ENCODE measurements at regions not wholly inside any gene's neighbourhood (a gene's known extent, or its start where the extent isn't known, plus 50 kb on each side); places are given as distances from the start of the nearest gene placed in this dataset.

DNA sequence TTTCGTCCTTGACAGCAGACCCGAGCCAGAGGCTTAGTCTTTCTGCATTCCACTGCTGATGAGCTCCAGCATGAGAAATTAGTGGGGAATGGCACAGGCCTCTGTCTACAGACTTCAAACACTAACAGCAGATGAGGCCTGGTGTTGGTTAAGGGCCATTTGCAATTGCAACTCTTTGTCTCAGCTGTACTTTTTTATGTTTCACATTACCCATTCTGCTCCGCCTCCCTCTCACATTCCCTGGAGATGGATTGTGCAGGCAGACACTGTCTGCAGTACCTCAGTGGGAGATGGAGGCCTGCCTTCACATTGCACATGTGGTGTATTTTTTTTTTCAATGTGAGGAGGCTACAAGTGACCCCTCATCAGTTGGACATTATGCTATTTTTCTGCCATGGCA, 370.2 kb downstream of the DUSP10 start:
- no peaks in the 10 kb centered on the region for H3K27me3 ChIP-seq
- no peaks in the 10 kb centered on the region for H3K4me1 ChIP-seq
- TF ChIP-seq, protein P1, sequence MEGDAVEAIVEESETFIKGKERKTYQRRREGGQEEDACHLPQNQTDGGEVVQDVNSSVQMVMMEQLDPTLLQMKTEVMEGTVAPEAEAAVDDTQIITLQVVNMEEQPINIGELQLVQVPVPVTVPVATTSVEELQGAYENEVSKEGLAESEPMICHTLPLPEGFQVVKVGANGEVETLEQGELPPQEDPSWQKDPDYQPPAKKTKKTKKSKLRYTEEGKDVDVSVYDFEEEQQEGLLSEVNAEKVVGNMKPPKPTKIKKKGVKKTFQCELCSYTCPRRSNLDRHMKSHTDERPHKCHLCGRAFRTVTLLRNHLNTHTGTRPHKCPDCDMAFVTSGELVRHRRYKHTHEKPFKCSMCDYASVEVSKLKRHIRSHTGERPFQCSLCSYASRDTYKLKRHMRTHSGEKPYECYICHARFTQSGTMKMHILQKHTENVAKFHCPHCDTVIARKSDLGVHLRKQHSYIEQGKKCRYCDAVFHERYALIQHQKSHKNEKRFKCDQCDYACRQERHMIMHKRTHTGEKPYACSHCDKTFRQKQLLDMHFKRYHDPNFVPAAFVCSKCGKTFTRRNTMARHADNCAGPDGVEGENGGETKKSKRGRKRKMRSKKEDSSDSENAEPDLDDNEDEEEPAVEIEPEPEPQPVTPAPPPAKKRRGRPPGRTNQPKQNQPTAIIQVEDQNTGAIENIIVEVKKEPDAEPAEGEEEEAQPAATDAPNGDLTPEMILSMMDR (IDR thresholded peaks at IDR 0.05), result no peak
- WGBS, 2 donors, result 48 to 50% methylated on average over 3 of the region's 3 CpGs
- DNase-seq (no peak), FAIRE-seq (no peak), ATAC-seq (no peak)
- intact Hi-C loops (cut with DNase I), result no loop called here
- no peaks in the 10 kb centered on the region for H3K36me3 ChIP-seq
- no peaks in the 10 kb centered on the region for H3K9me3 ChIP-seq
- H3K4me3 ChIP-seq, result no peak overlapping the region
- H3K27ac ChIP-seq, result no peak overlapping the region

DNA sequence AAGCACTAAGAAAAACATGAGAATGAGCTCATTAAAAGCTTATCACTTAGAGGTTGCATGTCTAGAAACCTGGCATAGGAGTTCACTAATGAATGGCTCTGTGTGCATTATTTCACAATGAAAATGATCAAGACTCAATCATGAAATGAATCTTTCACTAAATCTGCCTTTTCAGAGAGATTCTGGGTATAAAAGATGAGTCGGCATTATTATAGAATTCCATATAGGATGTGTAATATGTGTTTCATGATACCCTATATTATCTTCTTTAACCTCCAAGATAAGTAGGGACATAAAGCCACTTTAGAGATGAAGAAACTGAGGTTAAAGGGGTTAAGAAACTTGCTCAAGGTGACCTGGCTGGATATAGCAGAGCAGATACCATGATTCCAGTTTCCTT, 368.1 kb downstream of the DUSP10 start:
- Histone ChIP-seq H3K27ac (no peak overlapping the region), H3K9me3 (no peaks in the 10 kb centered on the region), H3K36me3 (no peaks in the 10 kb centered on the region), H3K27me3 (no peaks in the 10 kb centered on the region), H3K4me3 (no peak overlapping the region), H3K4me1 (no peaks in the 10 kb centered on the region)
- TF ChIP-seq, protein P1 (IDR thresholded peaks at IDR 0.05), result no peak
- ATAC-seq (no peak), DNase-seq (no peak), FAIRE-seq (no peak)
- WGBS, 2 donors, result 70 to 84% methylated on average over 1 of the region's 1 CpG
- intact Hi-C loops (cut with DNase I), result no loop called here

DNA sequence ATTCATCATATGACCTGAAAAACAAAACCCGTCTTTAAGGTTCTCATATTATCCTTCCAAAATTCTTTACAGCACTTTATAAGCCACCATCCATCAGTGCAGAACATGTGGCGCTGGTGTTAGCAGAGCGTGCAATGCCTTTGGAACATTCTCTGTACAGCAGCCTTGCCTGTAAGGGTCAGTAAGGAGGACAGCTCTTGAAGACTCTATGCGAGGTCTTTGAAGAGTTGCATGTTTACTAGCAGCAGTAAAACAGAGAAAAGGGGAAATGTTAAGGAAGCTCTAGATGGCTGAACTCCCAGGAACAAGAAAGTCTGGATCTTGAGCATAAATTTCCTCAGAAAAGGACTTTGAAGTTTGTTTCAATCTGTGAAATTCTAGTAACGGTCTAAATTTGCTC, 365.6 kb downstream of the DUSP10 start:
- TF ChIP-seq, protein P1 (IDR thresholded peaks at IDR 0.05), result no peak
- DNase-seq (no peak), FAIRE-seq (no peak), ATAC-seq (no peak)
- Histone ChIP-seq H3K9me3 (no peaks in the 10 kb centered on the region), H3K27me3 (no peaks in the 10 kb centered on the region), H3K27ac (no peak overlapping the region), H3K36me3 (no peaks in the 10 kb centered on the region), H3K4me3 (no peak overlapping the region), H3K4me1 (no peaks in the 10 kb centered on the region)
- 66 to 67% methylated on average over 5 of the region's 5 CpGs for WGBS, 2 donors
- intact Hi-C loops (cut with DNase I), result no loop called here

DNA sequence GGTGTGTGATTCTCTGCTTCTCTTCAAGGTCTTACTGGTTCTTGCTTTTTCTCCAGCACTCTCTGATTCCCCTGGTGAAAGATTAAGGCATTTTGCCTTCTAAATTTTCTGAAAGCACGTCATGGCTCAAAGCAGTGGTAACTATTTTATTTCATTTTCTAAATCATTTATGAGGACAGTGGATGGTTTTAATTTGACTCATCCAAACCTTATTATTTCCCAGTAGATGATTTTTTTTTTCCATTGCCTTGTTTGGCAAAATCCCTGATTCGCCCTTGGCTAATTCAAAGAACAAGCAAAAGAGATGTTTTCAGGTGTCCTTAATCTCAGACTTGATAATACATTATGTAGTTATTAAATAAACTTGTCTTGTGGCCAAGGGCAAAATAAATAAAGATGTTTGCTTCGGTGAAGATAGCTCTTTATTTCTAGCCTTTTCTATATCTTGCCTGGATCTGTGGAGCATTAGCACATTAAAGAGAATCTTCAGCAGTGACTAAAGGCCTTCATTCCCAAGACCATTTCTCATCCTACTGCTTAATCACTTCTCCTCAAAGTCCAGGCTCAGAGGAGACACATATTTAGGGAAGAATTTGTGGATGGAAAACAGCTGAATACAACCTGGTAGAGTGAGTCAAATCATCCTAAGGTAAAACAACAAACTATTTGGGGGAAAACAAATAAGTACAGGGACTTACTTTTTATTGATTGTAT, 359.8 kb downstream of the DUSP10 start:
- Histone ChIP-seq H3K4me1 (no peaks in the 10 kb centered on the region), H3K9me3 (no peaks in the 10 kb centered on the region), H3K36me3 (no peaks in the 10 kb centered on the region), H3K27me3 (no peaks in the 10 kb centered on the region), H3K4me3 (no peak overlapping the region), H3K27ac (no peak overlapping the region)
- FAIRE-seq (no peak), DNase-seq (no peak), ATAC-seq (no peak)
- TF ChIP-seq, protein P1 (IDR thresholded peaks at IDR 0.05), result no peak
- WGBS, 2 donors, result 50 to 57% methylated on average over 3 of the region's 3 CpGs
- intact Hi-C loops (cut with DNase I), result no loop called here

DNA sequence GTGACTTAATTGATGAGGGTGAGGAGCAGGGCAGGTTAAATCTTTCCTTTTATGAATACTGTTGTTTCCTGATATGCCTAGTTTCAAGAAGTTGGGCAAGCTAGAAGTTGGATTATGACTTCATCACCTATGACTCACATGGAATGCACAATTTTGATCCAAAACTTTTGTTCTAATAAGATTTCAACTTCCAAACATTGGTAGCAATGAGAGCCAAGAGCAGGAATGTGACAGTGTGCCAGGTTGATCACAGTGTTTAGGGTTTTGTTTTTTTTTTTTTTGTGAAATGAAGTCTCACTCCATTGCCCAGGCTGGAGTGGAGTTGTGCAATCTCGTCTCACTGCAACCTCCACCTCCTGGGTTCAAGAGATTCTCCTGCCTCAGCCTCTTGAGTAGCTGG, 349.4 kb downstream of the DUSP10 start:
- FAIRE-seq, result no peak

More for the DNA sequence above, 349.4 kb downstream of the DUSP10 start:
- TF ChIP-seq, protein P1 (IDR thresholded peaks at IDR 0.05), result no peak
- ATAC-seq (peak; percentile 47 to 71 (median 49)), DNase-seq (no peak)
- H3K4me1 ChIP-seq, result no peaks in the 10 kb centered on the region
- WGBS, 2 donors, result 30 to 63% methylated on average over 1 of the region's 1 CpG
- no peaks in the 10 kb centered on the region for H3K27me3 ChIP-seq
- no peaks in the 10 kb centered on the region for H3K36me3 ChIP-seq
- no peaks in the 10 kb centered on the region for H3K9me3 ChIP-seq
- H3K27ac ChIP-seq, result no peak overlapping the region
- intact Hi-C loops (cut with DNase I), result no loop called here
- H3K4me3 ChIP-seq, result no peak overlapping the region
